ELR (cell line): ENCODE measurements at regions not wholly inside any gene's neighbourhood (a gene's known extent, or its start where the extent isn't known, plus 50 kb on each side); places are given as distances from the start of the nearest gene placed in this dataset.

Experiments used
- DNase-seq: peaks from one replicate; pipeline ENCODE4 v3.0.0-alpha.2; 2015; ENCODE audit warnings: low read depth

- no peak for DNase-seq
Observed at GRCh38 chr2:236673823-236674185, 104.2 kb downstream of the ACKR3 start.

- no peak for DNase-seq
Observed at GRCh38 chr2:236674238-236674637, 104.6 kb downstream of the ACKR3 start.

- DNase-seq, result no peak
Observed at GRCh38 chr2:236674646-236675045, 105.0 kb downstream of the ACKR3 start.

- no peak for DNase-seq
Observed at GRCh38 chr2:236675051-236675450, 105.4 kb downstream of the ACKR3 start.

DNA sequence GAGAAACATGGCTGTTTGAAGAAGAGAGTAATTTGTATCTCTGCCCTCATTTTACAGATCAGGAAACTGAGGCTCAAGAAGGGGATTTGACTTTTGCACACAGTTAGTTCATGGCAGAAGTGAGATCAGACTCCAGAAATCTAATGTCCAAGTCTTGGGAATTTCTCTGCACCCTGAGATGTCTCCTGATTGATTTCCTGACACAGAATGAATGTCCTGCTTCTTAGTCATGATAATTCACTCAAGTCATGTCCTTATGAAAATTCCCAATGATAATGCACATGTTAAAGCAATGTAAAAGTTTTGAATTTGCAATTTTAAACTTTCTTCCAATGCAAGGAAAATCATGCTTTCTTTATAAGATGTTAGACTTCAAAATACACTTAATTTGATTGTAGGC is 105.9 kb downstream of the ACKR3 start:
- no peak for DNase-seq

GRCh38 chr2:236676136-236676873 is 106.7 kb downstream of the ACKR3 start:
- no peak for DNase-seq

DNA sequence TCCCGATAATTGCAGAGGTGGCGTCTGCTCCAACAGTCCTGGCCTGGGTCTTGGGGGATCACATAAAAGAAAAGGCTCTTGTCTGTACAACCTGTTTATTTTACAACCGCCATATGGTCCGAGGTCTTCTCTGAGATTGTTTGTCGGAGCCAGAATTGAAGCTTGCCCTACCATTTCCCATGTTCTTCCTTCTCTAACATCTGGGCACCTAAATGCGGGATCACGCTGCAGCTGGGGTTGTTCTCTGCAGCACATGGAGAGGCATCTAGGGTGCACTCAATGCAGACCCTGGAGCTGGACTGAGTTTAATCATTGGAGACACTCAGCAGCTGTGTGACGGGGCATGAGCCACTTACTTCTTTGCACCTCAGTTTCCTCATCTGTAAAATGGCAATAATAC is 107.7 kb downstream of the ACKR3 start:
- no peak for DNase-seq

DNA sequence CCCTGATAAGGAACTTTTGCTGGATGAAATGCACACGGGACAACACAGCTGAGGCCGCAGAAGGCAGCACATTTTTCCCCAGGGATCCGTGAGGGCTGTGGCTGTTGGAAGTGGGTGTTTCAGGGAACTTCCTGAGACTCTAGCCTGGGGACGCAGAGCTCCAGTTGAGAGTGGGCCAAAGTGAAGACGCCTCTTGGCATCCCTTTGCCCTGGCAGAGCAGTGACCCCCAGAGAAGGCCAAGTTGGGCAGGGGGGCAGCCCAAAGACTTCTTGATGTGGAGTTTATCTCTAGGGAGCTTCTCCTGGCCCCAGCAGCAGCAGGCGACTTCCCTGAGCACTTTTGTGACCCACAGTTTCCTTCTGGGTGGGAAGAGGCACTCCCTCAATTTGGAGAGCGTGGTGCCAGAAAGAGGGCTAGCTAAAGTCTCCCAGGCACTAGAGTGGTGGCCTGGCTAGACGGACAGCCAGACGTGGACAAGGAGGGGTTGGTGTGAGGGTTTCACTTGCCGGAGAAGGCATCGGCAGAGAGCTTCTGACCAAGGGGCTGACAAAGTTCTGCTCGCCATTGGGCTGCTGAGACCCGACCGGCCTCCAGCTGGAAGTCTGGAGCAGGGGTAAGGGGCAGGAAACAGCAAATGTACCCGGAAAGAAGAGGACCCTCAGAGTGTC is 108.8 kb downstream of the ACKR3 start:
- no peak for DNase-seq

DNA sequence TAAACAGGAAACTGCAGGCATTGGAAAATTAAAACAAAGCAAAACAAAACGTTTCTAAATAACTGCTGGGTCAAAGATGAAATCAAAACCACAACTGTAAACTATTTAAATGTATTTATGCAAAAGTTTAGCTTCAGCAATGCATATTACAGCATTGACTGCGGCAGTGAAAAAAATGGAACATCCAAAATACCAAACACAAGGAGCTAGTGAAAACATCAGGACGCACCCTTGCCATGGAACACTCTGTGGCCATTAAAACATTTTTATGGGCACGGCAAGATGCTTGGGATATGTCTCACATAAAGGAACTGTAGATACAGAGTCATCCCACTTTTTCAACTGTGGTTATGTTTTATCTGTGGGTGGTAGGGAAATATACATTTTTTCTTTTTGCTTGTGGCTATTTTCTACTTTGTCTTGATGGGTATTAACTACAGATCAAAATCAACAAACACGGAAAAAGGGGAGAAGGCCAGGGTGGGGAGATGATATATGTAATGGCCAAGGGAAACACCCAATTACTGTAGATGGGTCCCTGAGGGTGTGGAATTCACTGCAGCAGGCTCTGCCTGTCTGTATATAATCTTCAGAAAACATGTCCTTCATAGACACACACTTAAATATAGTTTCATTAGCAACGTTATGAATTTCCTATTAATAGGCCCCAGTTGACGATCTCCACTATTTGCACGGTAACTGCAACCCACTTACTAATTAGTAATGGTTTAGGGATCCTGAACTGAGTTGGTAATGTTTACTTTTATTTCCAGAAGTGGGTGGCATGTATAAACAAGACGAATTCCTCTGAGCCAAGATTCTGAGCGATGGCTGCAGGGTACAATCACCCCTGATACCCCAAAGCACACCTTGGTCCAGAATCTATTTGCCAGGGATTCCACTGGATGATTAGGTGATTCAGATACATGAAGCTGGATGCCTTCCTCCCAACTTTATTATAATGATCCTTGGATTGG is 110.5 kb downstream of the ACKR3 start:
- DNase-seq, result peak; percentile 58

GRCh38 chr2:236682651-236683422 is 113.2 kb downstream of the ACKR3 start:
- DNase-seq, result no peak

GRCh38 chr2:236684504-236685256 is 115.1 kb downstream of the ACKR3 start:
- no peak for DNase-seq

GRCh38 chr2:236685361-236685760 is 115.7 kb downstream of the ACKR3 start:
- no peak for DNase-seq

DNA sequence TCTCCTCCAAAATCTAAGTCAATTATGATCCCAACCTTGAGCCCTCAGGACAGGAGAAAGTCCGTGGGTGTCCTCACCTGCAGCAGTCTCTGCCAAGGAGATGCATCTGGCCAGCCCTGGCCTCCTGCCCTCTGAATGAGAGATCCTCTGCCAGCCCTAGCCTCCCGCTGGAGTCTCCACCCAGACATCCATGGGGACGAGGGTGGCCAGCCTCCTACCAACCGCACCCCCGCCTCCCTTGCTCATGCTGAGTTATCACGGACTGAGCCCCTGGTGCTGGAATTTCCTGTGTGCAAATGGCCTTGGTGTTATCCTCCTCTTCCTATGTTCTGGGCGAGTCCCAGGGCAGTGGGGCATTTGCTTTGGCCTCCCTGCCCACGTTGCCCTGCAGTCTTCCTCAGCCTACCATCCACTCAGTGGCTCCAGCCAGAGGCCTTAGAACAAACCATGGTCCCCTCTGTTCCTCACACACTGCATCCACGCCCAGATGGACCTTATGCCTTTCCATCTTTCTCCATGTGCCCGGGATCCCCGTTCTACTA is 116.4 kb downstream of the ACKR3 start:
- no peak for DNase-seq

DNA sequence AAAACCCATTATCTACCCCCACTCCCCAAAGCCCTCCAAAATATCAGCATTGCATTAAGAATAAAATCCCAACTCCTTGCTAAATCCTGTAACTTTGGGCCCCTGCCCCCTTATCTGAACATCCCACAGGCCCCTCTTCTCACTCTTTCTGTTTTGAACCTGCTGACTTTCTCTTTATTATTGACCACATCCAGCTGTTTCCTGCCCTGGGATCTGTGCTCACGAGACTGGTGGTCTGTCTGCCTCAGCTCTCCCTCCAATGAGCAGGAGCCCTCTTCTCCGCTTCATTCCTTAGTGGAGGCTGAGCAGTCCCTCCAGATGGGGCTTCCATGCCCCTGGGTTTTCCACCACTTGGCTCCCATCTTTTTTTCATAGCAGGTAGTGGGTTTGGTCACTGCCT is 116.9 kb downstream of the ACKR3 start:
- DNase-seq, result no peak

- DNase-seq, result no peak
Observed at GRCh38 chr2:236687296-236687965, 117.8 kb downstream of the ACKR3 start.

DNA sequence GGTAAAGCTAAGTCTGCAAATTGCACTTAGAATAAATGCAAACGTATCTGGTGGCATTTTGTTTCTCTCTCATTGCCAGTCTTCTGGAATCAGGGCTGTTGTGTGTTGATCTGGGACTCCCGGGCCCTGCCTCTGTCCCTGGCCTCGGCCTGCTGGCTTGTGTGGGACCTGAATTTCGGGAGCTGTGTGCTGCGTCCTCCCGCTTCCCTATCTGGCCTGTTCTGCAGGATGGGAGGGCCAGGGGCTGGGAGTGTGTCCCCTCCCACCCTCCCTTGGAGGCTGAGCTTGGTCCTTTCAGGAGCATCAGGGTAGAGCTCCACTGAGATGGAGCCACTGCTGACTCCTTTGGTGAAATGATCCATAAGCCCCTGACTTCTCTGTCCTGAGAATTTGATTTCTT is 118.5 kb downstream of the ACKR3 start:
- DNase-seq, result no peak

GRCh38 chr2:236688563-236689392 is 119.2 kb downstream of the ACKR3 start:
- no peak for DNase-seq

GRCh38 chr2:236689393-236689700 is 119.7 kb downstream of the ACKR3 start:
- no peak for DNase-seq

DNA sequence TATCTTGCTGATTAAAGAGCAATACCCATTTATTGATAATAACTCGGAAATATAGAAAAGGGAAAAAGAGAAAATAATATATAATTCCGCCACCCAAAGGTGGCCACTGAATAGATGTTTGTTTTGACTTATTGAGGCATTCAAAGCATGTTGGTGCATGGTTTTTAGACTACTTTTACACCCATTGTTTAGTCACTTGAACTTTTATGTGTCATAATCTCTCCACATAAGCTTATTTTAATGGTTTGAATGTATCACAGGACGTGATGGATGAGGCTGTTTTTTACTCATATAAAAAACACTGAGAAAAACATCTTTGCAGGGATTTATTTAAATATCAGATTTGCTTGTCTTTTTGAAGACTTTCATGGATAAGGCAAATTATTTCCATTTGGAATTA is 120.4 kb downstream of the ACKR3 start:
- DNase-seq, result no peak

DNA sequence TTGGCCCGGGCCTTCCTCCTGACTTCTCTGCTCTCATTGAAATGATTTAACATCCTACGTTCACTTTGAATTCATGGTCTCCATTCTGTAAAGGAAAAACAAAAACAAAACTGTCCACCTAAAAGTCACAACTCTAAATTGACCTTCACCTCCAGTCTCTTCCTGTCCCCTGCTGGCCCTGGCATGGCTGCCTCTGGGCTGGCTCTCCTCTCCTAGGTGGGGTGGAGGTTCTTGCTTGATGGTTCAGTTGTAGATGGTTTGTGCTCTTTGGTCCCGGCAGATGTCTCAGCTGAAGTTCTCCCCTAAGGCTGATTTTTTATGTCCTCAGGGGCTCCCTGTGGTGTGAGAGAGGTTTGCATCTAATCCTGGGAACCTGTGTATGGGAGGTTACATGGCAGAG is 121.1 kb downstream of the ACKR3 start:
- no peak for DNase-seq
